Thoracic aorta (tissue), 2 donors: ENCODE measurements at regions not wholly inside any gene's neighbourhood (a gene's known extent, or its start where the extent isn't known, plus 50 kb on each side); places are given as distances from the start of the nearest gene placed in this dataset.
"Not testable (repeated sequence)": the region's sequence is repeated elsewhere in the genome, so short reads cannot be mapped to it uniquely, and the experiment has no call there.

Source experiments
- ATAC-seq: fragments of 150-250 bp; one replicate; pipeline ENCODE4 v1.8.0; 2017; ENCODE audit warnings: low read depth; ENCODE audit not compliant: insufficient number of reproducible peaks, low FRiP score
- DNase-seq: peaks from one replicate; pipeline ENCODE4 v3.0.0-alpha.2; 2020; ENCODE audit warnings: low spot score
- H3K27ac ChIP-seq, 2 donors: fragments of 200-600 bp; sonication (generic); 1 replicate in 1 of 2; 2 replicates in 1 of 2; pipeline ENCODE4 v1.5.1; 2016; ENCODE audit warnings: mild to moderate bottlenecking in 2 of 2, moderate library complexity in 2 of 2
- H3K27me3 ChIP-seq: fragments of 200-600 bp; sonication (generic); replicated peaks from 2 replicates; pipeline ENCODE4 v1.6.0; 2016; ENCODE audit warnings: mild to moderate bottlenecking; ENCODE audit not compliant: insufficient read depth
- H3K36me3 ChIP-seq: fragments of 200-600 bp; sonication (generic); one replicate; pipeline ENCODE4 v1.5.1; 2016
- H3K4me1 ChIP-seq, 2 donors: fragments of 200-600 bp; sonication (generic); 1 replicate in 1 of 2; 2 replicates in 1 of 2; pipeline versions ENCODE4 v1.5.1 to v1.6.0; 2016; ENCODE audit warnings: low read depth in 2 of 2, mild to moderate bottlenecking in 1 of 2; ENCODE audit not compliant: control insufficient read depth in 1 of 2
- H3K4me3 ChIP-seq: fragments of 200-600 bp; sonication (generic); 2 replicates; pipeline ENCODE4 v1.5.1; 2016; ENCODE audit warnings: mild to moderate bottlenecking
- H3K9me3 ChIP-seq: fragments of 200-600 bp; sonication (generic); 2 replicates; pipeline ENCODE4 v1.5.1; 2016
- CTCF ChIP-seq: fragments of 200-600 bp; sonication (generic); IDR thresholded peaks from one replicate; pipeline ENCODE4 v1.5.1; 2019; ENCODE audit warnings: antibody characterized with exemption

GRCh38 chr20:5452286-5452685 is 135.5 kb upstream of the PROKR2 start:
- H3K36me3 ChIP-seq, DNase-seq, H3K9me3 ChIP-seq, H3K27ac ChIP-seq, ATAC-seq, H3K4me3 ChIP-seq, H3K4me1 ChIP-seq, H3K27me3 ChIP-seq: not testable (repeated sequence)

GRCh38 chr20:5451643-5452210 is 135.0 kb upstream of the PROKR2 start:
- H3K27ac ChIP-seq, result no peak overlapping the region
- H3K36me3 ChIP-seq, result no peaks in the 10 kb centered on the region
- ATAC-seq (no peak), DNase-seq (no peak)
- no peaks in the 10 kb centered on the region for H3K9me3 ChIP-seq
- TF ChIP-seq CTCF, result no peak
- no peaks in the 10 kb centered on the region for H3K27me3 ChIP-seq
- no peak overlapping the region for H3K4me3 ChIP-seq
- no peaks in the 10 kb centered on the region for H3K4me1 ChIP-seq

- no peaks in the 10 kb centered on the region for H3K9me3 ChIP-seq
- no peaks in the 10 kb centered on the region for H3K27me3 ChIP-seq
- ATAC-seq (no peak), DNase-seq (no peak)
- TF ChIP-seq CTCF, result peak; percentile 51
- no peak overlapping the region for H3K4me3 ChIP-seq
- H3K36me3 ChIP-seq, result no peaks in the 10 kb centered on the region
- H3K27ac ChIP-seq, result no peak overlapping the region
- H3K4me1 ChIP-seq, result no peaks in the 10 kb centered on the region
These were observed 131.8 kb upstream of the PROKR2 start for GRCh38 chr20:5448449-5449118.

- no peak for DNase-seq
- no peaks in the 10 kb centered on the region for H3K36me3 ChIP-seq
- no peaks in the 10 kb centered on the region for H3K9me3 ChIP-seq
- no peak overlapping the region for H3K27ac ChIP-seq
- no peaks in the 10 kb centered on the region for H3K27me3 ChIP-seq
- no peaks in the 10 kb centered on the region for H3K4me1 ChIP-seq
- no peak for TF ChIP-seq CTCF
- no peak for ATAC-seq
- H3K4me3 ChIP-seq, result no peak overlapping the region
These were observed 130.4 kb upstream of the PROKR2 start for GRCh38 chr20:5447188-5447587.

GRCh38 chr20:5445611-5446010 is 128.9 kb upstream of the PROKR2 start:
- no peak for DNase-seq
- H3K27ac ChIP-seq, result no peak overlapping the region
- no peaks in the 10 kb centered on the region for H3K27me3 ChIP-seq
- H3K4me1 ChIP-seq, result no peaks in the 10 kb centered on the region
- H3K36me3 ChIP-seq, result no peaks in the 10 kb centered on the region
- no peak for ATAC-seq
- no peak for TF ChIP-seq CTCF
- no peaks in the 10 kb centered on the region for H3K9me3 ChIP-seq
- H3K4me3 ChIP-seq, result no peak overlapping the region

GRCh38 chr20:5442101-5442500 is 125.3 kb upstream of the PROKR2 start:
- no peaks in the 10 kb centered on the region for H3K36me3 ChIP-seq
- H3K4me1 ChIP-seq, result no peaks in the 10 kb centered on the region
- no peaks in the 10 kb centered on the region for H3K27me3 ChIP-seq
- no peak overlapping the region for H3K4me3 ChIP-seq
- no peak for ATAC-seq
- TF ChIP-seq CTCF, result no peak
- no peak overlapping the region for H3K27ac ChIP-seq
- peaks cover 3% of the 10 kb centered on the region for H3K9me3 ChIP-seq
- no peak for DNase-seq
